ENCODE measurements at regions not wholly inside any gene's neighbourhood (a gene's known extent, or its start where the extent isn't known, plus 50 kb on each side); places are given as distances from the start of the nearest gene placed in this dataset.
"Not testable (repeated sequence)": the region's sequence is repeated elsewhere in the genome, so short reads cannot be mapped to it uniquely, and the experiment has no call there.

- DNase-seq (ENCODE audit: low spot score): no peak
Observed at GRCh38 chr11:69205743-69206612, 50.2 kb downstream of the SMIM38 start.

- not testable (repeated sequence) for DNase-seq (ENCODE audit: low spot score)
Observed at GRCh38 chr11:69206613-69206965, 50.9 kb downstream of the SMIM38 start.

GRCh38 chr11:69207165-69207889 lies 51.6 kb downstream of the SMIM38 start:
- DNase-seq (ENCODE audit: low spot score): no peak

GRCh38 chr11:69208190-69209037 lies 52.7 kb downstream of the SMIM38 start:
- no peak for DNase-seq (ENCODE audit: low spot score)

GRCh38 chr11:69209038-69209350 lies 53.3 kb downstream of the SMIM38 start:
- DNase-seq (ENCODE audit: low spot score): no peak

- no peak for DNase-seq (ENCODE audit: low spot score)
Observed at GRCh38 chr11:69209421-69210309, 53.9 kb downstream of the SMIM38 start.

GRCh38 chr11:69210310-69211035 lies 54.7 kb downstream of the SMIM38 start:
- DNase-seq (ENCODE audit: low spot score): peak; percentile 25

- no peak for DNase-seq (ENCODE audit: low spot score)
Observed at GRCh38 chr11:69211540-69211919, 55.8 kb downstream of the SMIM38 start.

GRCh38 chr11:69211920-69212797 lies 56.4 kb downstream of the SMIM38 start:
- no peak for DNase-seq (ENCODE audit: low spot score)

- DNase-seq (ENCODE audit: low spot score): no peak
Observed at GRCh38 chr11:69212798-69213110, 57.0 kb downstream of the SMIM38 start.

GRCh38 chr11:69213316-69213715 lies 57.6 kb downstream of the SMIM38 start:
- DNase-seq (ENCODE audit: low spot score): peak; percentile 77

GRCh38 chr11:69213964-69214363 lies 58.2 kb downstream of the SMIM38 start:
- DNase-seq (ENCODE audit: low spot score): no peak

- no peak for DNase-seq (ENCODE audit: low spot score)
Observed at GRCh38 chr11:69215216-69215615, 59.5 kb downstream of the SMIM38 start.

- peak; percentile 77 for DNase-seq (ENCODE audit: low spot score)
Observed at GRCh38 chr11:69215784-69216415, 60.2 kb downstream of the SMIM38 start.

- DNase-seq (ENCODE audit: low spot score): no peak
Observed at GRCh38 chr11:69216647-69217051, 60.9 kb downstream of the SMIM38 start.

- no peak for DNase-seq (ENCODE audit: low spot score)
Observed at GRCh38 chr11:69217276-69218105, 61.8 kb downstream of the SMIM38 start.

GRCh38 chr11:69218271-69218682 lies 62.5 kb downstream of the SMIM38 start:
- DNase-seq (ENCODE audit: low spot score): no peak

GRCh38 chr11:69218946-69219720 lies 63.4 kb downstream of the SMIM38 start:
- DNase-seq (ENCODE audit: low spot score): no peak
